ENCODE measurements at regions not wholly inside any gene's neighbourhood (a gene's known extent, or its start where the extent isn't known, plus 50 kb on each side); places are given as distances from the start of the nearest gene placed in this dataset.

DNA sequence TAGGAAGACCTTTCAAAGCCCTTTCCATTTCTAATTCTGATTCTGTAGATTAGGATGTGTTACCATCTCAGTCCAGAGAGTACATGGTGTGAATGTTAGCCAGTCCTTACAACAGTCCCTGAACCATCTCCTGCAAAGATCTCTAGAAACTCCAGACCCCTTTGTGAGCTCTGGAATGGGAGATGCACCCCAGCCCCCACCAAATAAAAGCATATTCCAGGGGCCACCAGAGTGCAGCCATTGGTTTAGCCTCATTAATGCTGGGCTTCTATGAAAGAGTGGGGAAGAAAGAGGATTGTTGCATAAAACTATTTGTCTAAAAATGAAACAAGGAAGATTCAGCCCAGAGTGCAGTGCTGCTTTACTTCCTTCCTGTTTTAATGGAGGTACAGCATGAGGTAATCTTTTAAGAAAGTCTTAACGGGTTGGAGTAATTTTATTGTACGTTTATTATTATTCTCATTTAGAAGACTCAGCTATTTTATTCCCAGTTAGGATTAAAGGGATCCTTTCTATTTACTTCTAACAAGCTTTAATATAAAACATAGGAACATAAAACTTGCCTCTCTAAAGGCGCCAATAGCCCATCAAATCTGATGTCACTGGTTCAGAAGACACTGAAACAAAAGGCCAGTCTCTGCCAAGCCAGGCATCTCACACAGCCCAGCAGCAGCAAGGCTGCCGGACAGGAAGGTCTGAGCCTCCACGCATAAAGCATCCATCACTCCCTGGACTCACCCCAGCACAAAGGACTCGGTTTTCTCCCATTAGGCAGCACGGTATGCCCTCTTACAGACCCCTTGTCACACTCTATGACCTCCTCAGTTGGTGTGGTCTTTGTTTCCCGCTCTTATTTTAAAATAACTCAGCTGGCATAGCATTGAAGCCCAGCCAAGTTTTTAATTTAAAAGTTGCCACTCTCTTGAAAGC is 203.9 kb upstream of the BLID start:
- no peak for DNase-seq (ENCODE audit: low spot score)

DNA sequence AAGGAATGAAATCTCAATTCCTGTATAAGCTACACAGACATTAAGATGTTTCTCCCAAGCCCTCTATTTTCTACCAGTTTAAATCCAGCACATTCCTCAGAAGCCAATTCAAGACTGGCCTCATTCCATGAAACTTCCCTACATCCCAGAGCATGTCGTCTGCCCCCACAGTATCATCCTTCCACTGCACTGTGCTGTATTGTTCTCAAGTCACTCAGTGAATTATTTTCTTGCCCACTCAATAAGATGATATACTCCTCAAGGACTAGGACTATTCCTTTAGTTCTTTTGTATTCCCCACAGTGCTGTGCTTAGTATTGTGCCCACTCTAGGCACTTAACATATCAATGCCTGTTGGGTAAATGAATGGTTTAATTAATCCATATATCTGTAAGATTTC is 203.1 kb upstream of the BLID start:
- no peak for DNase-seq (ENCODE audit: low spot score)

GRCh38 chr11:122317305-122317704 is 201.3 kb upstream of the BLID start:
- peak; percentile 45 for DNase-seq (ENCODE audit: low spot score)

DNA sequence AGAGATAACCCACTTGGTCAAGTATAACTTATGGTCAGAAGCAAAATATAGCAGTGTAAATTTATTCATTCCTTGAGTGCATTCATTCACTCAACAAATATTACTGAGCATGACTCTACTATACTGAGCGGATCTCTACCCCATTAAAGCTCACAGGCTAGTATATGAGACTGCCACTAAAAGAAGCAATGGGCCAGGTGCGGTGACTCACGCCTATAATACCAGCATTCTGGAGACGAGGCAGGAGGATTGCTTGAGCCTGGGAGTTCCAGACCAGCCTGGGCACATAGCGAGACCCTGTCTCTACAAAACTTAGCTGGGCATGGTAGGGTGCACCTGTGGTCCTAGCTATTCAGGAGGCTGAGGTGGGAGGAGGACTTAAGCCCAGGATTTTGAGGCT is 197.6 kb upstream of the BLID start:
- no peak for DNase-seq (ENCODE audit: low spot score)

- DNase-seq (ENCODE audit: low spot score): no peak
These were observed 195.3 kb upstream of the BLID start for GRCh38 chr11:122311216-122311755.

GRCh38 chr11:122310766-122311165 is 194.8 kb upstream of the BLID start:
- DNase-seq (ENCODE audit: low spot score): no peak

DNA sequence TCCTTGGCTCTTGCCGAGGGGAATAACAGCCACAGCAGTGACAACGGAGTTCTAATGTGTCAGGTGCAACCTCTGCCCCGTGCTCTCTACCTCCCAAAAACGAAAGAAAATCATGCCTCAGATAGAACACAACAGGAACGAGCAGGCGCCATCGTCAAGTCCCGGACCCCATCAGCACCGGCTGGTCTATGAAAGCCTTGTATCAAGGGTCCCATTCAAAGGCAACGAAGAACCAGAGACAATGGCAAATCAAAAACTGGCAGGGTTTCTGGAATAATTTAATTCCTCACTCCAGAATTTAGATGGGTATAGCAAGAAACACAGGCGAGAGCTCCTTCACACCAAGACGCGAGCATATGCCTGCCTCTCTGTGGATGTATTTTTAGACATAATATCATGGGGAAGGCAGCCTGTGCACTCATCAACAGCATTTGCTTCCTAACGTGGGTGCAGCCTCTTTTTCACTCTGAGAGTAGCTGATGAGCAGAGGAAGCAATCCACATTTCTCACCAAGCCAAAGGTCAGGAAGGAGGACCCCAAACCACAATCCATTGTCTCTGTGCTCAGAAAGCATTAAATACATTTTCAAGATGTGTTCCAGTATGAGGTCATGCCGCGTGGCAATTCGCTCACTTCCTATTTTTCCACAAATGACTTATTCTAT is 193.4 kb upstream of the BLID start:
- DNase-seq (ENCODE audit: low spot score): no peak

DNA sequence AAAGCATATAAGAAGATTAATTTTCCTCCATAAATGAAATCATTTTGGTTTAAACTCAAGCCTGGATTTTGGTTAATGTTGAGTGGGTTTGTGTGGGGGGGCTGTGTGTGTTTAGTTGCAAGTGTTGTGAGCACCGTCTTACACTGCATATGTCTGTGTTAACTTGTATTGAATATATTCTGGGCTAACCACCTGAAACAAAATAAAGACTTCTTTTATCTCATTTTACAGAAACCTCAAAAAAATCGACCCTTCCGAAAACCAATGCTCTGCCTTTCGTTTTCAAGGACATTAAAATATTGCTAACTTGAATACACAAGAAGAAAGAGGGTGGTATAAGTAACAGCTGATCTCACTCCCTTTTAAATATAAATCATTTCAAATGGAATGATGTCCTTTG is 192.2 kb upstream of the BLID start:
- no peak for DNase-seq (ENCODE audit: low spot score)

DNA sequence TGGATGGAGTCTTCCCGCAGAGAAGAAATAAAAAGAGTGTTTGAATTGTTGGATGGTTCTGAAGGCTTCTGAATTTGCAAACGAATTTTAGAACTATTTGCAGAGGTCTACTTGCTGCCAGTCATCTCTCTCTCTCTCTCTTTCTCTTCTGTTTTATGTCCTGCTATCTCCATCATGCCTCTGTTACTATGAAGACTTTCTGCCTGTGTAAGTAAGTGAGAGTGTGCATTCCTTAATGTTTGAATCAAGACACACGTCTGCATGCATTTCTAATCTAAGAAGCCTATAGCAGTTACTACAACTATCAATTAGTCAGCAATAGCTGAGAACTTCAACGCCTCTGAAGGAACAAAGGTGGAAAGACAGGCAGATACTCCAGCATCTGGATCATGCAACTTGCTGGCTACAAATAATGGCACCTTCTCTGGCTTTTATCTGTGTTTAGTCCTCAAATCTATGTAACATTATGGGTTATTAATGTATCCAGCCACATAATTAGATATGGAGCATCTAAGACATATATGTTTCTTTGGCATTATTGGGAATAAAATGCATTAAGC is 191.5 kb upstream of the BLID start:
- DNase-seq (ENCODE audit: low spot score): no peak

DNA sequence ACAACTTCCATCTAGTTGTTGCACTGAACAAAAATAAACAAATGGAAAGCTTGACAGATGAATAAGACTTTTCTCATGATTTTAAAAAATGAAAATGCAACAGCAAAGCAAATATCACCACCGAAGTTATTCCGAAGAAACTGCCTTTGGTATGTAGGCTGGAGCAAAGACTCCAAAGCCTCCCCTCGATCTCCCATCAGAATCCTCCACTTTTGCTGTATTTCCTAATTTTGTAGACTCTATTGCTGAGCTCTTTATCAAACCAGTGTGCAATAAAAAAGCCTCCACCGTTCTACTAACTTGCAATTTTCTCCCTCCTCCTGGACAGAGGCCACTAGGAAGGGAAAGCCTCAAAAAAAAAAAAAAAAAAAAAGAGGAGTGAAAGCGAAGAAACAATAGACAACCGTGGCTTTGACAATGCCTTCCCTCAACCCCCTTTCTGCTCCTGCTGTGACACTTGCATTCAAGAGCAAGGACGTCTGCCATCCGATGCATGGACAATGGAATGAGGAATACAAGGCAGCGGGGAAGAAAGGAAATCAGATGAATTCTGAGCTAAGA is 190.9 kb upstream of the BLID start:
- no peak for DNase-seq (ENCODE audit: low spot score)

DNA sequence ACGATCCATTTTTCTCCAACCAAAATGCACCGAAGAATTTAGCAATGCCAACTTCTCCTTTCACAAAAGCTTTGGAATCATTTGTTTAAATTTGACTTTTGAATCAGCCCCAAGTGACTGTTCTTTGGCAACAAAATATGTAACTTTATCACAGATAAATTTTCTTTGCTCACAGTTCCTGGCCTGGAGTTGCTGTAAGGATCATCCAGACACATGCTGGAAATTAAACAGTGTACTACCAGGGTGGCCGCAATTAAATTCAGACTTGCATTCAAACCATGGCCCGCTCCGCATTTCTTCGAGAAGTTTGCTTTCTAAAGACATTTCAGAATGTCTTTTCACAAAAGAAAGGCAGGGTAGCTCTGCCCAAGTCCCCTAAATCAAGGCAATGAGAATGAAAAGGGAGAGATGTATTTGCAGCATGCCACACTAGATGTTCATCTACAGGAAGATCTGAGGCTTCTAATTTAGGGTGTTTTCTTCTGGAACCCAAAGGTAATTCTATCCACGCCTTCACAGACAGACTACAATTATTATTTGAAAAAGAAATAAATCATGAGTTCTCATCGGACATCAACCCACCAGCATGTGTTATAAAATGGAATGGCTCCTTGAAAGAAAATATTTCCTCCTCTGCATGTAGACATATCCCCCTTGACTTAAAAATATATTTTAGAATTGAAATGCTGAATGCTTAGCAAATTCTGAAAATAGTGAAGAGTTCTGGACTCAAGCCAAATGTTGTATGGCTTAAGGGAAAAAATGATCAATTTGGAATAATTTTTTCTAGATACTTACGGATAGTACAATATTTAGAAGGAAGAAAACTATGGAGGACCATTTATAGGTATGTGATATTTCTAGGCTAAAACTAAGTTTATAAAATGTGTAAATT is 189.7 kb upstream of the BLID start:
- no peak for DNase-seq (ENCODE audit: low spot score)

DNA sequence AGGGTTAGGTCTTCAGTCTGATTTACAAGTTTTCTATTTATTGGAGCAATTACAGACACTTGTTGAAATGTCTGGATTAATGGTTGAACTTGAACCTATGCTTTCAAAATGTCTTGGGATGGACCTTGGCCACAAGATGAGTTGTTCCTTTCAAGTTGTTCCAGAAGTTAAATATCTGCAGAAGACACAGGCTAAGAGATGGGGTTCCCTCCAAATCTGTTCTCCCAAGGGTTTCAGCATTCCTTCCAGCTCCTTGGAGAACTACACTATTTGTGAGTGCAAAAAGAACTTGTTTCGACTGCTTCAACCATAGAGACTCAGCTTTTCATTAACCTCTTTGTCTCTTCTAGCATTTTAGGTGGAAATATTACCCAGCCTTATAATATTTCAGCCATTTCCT is 189.0 kb upstream of the BLID start:
- no peak for DNase-seq (ENCODE audit: low spot score)

- no peak for DNase-seq (ENCODE audit: low spot score)
These were observed 188.3 kb upstream of the BLID start for GRCh38 chr11:122304306-122304705.

- no peak for DNase-seq (ENCODE audit: low spot score)
These were observed 178.0 kb upstream of the BLID start for GRCh38 chr11:122294041-122294440.

DNA sequence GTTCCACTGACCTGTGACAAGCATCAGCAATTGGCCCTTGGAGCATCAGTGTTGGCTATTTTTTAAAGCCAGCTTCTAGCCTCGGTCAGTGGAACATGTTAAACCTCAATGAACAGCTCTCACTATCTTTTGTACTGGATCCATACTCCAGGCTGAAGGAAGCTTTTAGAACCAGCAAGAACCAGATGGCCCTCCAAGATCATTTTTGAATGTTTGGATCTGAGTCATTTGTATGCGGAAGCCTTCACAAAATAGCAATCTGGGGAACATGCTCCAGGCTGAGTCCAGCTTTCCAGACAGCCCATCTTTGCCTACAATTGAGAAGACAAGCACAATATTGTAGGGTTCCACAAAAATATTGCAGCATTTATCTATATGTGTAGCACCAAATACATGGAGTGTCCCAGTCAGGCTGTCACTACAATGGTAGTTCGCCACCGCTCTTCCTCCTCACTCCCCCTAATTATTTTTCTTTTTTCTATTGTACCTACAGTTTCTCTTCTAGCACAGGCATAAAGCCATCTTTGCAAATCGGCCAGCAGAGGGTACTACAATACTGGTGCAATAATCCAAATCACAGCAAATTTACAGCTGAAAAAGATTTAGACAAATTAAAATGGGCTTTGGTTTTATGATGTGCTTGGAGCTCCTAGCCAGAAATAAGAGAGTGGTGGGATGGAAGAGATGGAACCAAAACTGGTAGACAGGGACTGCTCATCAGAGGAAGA is 177.4 kb upstream of the BLID start:
- DNase-seq (ENCODE audit: low spot score): no peak

DNA sequence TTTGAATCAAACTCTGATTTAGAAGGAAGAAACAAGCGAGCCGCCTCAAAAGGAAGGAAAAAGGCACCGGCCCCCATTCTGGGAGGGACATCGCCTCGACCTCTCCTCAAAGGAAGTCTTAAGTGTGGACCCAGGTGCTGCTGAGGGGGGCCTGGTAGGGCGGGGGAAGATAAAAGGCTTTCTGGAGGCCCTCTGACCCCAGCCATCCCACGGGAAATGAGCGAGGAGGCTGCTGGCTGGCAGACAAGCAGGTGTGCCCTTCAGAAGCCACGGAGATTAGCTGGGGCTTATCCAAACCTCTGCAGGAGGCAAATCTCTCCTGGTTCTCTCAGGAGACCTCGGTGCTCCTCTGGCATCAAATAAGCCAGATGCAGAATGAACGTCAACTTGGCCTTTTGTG is 171.4 kb upstream of the BLID start:
- DNase-seq (ENCODE audit: low spot score): no peak

GRCh38 chr11:122285070-122285988 is 169.3 kb upstream of the BLID start:
- no peak for DNase-seq (ENCODE audit: low spot score)

GRCh38 chr11:122280870-122281269 is 164.9 kb upstream of the BLID start:
- DNase-seq (ENCODE audit: low spot score): no peak

GRCh38 chr11:122279194-122279593 is 163.2 kb upstream of the BLID start:
- no peak for DNase-seq (ENCODE audit: low spot score)

GRCh38 chr11:122277493-122277892 is 161.5 kb upstream of the BLID start:
- DNase-seq (ENCODE audit: low spot score): no peak
